ENCODE measurements at regions not wholly inside any gene's neighbourhood (a gene's known extent, or its start where the extent isn't known, plus 50 kb on each side); places are given as distances from the start of the nearest gene placed in this dataset.
"Not testable (repeated sequence)": the region's sequence is repeated elsewhere in the genome, so short reads cannot be mapped to it uniquely, and the experiment has no call there.

DNA sequence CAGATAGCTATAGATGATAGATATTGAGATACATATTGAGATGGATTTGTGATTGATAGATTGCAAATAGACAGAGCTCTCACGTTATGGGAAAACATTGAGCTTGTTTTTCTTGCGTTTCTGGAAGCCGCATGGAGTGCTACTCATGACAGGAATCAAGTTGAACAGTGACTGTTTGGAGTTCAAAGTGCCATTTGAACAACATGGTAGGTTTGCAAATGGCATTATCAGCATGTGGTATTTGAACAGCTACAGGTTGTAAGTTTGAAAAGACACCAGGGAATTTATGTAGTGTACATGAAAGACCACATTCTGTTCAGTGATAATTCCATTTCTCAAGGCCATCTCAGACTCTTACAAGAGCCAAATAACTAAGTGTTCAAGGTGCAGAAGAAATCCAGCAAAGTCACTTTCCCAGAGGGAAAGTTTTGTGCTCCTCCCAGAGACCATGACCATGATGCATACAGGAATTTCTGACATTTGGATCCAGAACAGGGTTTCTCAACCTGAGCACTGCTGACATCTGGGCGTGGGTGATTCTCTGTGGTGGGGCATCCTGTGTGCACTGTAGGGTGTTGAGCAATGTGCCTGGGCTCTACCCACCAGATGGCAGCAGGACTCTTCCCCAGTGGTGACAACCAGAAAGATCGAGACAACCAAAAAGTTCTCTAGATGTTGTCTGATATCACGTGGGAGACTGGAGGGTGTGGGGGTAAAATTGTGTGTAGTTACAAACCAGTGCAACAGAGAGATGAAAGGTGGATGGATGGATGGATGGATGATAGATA is 399.1 kb upstream of the AMELY start:
- DNase-seq (ENCODE audit: low read depth): peak; percentile 3

DNA sequence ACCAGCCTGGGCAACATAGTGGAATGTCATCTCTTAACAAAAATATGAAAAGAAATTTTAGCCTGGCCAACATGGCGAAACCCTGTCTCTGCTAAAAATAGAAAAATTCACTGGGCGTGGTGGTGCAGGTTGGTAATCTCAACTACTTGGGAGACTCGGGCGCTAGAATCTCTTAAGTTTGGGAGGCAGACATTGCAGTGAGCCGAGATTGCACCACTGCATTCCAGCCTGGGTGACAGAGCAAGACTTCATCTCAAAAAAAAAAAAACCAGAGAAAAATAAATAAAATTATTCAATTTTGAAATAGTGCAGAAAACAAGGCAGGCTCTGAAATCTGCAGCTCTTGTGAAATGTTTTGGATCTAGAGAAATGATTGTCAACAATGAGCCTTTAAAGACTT is 397.3 kb upstream of the AMELY start:
- no peak for DNase-seq (ENCODE audit: low read depth)

DNA sequence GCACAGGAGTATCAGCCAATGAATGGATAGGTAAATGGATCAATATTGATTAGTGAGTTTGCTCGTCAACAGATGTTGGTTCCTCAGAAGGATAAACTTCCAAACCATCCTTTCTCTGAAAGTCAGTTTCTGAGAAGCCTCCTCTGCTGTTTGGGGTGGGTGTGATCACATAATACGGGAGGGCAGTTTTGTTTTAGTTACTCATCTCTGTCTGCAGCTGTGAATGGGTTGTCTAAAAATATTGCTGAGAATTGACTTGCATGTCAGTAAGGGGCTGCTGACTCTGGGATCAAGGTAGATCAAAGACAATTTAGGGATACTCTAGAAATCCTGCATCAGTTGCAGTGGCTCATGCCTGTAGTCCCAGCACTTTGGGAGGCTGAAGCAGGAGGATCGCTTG is 390.8 kb upstream of the AMELY start:
- no peak for DNase-seq (ENCODE audit: low read depth)

DNA sequence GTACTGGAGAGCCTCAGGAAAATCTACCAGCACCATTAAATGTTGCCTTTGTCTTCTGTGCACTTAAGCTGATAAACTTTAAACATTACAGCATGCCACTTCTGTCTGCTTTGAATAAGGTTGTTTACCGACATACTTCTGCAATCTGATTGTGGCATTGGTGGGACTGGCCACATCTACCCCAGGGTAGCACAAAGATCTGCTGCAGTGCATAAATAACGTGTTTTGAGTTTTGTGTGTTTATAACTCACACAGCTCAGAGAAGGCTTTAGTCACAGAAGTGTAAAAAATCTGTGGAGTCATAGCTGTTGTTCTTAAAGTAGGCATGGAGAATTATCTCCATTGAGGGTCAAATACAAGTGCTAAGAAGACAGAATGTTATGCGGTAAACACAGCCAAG is 388.4 kb upstream of the AMELY start:
- no peak for DNase-seq (ENCODE audit: low read depth)

DNA sequence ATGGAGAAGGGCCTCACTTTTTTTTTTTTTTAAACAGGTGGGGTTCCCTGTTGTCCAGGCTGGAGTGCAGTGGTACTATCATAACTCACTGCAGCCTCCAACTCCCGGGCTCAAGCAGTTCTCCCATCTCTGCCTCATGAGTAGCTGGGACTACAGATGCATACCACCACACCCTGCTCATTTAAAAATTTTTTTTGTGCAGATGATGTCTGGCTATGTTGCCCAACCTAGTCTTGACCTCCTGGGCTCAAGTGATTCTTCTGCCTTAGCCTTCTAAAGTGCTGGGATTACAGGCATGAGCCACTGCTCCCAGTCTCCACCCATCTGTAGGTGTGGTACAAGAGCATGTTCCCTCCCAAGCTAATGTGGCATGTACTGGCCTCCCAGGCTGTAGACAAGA is 380.6 kb upstream of the AMELY start:
- no peak for DNase-seq (ENCODE audit: low read depth)

DNA sequence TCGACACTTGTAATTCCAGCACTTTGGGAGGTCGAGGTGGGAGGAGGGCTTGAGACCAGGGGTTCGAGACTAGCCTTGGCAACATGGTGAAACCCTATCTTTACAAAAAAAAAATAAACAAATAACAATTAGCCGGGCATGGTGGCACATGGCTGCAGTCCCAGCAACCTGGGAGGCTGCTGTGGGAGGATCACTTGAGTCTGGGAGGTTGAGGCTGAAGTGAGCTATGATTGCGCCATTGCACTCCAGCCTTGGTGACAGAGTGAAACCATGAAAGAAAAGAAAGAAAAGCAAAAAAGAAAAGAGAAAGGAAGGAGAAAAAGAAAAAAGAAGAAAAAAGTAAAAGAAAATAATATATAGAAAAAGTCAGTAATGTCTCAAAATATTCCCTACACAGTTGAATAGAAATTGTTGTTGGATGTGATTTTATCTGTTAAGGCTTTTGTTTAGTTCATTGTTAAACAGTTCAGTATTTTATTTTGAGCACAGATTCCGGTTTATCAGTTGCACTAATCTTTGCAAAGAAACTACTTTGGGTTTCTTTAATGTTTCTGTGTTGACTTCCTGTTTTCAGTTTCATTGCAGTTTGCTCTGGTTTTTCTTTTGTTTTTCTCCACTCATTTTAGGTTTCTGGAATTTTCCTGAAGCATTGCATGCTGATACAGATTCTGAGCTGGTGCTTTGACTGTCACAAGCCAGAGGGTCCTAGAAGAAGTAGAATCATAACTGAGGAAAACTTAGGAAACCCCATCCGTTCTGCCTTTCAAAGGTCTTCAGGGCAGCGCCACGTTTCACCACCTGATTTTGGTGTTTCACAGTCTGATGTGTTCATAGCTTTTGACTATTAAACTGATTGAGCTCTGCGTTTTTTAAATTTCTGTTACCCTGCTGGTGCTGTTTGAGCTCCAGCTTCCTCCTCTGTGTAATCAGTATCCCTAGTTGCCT is 378.6 kb upstream of the AMELY start:
- no peak for DNase-seq (ENCODE audit: low read depth)

DNA sequence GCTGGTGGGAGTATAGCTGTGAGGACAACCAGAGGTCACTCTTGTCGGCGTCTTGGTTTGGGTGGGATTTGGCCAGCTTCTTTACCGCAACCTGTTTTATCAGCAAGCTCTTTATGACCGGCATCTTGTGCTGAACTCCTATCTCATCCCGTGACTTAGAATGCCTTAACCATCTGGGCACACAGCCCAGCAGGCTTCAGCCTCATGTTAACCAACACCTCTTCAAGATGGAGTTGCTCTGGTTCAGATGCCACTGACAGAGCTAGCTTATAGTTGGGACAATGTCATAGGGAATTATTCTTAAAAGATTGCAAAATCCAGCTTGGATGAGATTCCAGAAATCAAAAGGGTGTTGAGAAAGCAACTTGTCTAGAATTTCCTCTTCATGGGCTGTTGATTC is 377.1 kb upstream of the AMELY start:
- peak; percentile 19 for DNase-seq (ENCODE audit: low read depth)

DNA sequence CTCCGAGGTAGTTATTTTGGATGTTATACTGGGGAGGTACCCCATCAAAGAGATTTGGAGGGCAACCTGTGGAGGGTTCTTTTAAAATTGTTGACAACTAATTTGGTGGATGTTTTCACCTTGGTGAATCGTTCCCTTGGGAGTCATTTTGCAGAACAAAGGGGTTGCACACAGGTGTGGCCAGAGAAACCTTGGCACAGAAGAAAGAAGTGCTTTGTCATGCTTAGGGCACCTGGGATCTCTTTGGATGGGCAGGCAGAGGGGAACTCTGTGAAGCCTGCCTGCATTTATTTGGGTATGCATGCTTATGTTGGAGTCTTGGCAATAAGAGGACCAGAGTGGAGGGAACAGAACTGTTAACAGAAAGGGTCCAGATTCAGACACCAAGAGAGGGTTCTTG is 376.4 kb upstream of the AMELY start:
- not testable (repeated sequence) for DNase-seq (ENCODE audit: low read depth)

DNA sequence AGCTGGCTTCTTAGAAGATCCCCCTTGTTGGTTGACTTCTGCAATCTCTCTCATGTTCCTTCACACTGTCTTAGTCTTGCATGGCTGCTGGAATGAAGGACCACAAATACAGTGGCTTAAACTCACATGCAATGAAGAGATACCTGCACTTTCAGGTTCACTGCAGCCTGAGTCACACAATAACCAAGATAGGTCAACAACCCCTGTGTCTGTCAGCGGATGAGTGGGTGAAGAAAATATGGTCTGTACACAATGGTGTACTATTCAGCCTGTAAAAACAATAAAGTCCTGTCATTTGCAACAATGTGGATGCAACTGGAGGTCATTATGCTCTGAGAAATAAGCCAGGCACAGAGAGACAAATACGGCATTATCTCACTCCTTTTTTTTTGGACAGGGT is 373.8 kb upstream of the AMELY start:
- DNase-seq (ENCODE audit: low read depth): peak; percentile 60

DNA sequence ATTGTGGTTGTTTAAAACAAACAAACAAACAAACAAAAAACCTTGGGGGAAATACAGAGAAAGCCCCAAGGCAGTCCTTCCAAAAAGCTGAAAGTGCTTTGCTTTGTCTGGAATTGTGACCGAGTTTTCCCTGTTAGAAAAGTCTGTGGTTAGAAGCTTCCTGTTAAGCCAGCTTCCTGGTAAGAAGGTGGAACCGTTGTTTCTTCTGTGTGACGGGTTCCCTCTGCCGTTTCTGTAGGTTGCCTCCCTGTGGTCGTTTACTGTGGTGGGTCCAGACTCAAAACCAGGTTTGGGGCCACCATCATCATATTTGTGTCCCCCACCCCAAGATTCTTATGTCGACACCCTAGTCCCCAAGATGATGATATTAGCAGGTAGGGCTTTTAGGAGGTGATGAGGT is 371.4 kb upstream of the AMELY start:
- no peak for DNase-seq (ENCODE audit: low read depth)

DNA sequence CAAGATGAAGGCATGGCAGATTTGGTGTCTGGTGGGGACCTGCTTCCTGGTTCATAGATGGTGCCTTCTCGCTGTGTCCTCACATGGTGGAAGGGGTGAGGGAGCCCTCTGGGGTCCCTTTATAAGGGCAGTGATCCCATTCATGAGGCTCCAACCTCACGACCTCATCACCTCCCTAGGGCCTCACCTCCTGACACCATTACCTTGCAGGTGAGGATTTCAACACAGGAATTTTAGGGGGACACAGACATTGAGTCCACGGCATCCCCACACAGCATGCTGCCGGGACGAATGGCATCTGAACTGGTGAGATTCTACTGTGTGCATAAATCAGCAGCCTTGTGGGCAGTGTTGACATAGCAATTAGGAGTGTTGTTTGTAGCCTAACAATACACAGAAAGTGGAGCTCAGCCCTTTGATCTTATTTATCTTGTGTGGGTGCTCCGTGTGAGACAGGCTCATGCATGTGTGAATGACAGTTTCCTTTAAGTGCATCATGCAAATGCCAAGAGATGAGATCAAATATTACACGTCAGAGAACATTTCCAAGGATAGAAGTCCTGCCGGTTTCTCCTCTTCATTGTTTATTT is 368.7 kb upstream of the AMELY start:
- not testable (repeated sequence) for DNase-seq (ENCODE audit: low read depth)

DNA sequence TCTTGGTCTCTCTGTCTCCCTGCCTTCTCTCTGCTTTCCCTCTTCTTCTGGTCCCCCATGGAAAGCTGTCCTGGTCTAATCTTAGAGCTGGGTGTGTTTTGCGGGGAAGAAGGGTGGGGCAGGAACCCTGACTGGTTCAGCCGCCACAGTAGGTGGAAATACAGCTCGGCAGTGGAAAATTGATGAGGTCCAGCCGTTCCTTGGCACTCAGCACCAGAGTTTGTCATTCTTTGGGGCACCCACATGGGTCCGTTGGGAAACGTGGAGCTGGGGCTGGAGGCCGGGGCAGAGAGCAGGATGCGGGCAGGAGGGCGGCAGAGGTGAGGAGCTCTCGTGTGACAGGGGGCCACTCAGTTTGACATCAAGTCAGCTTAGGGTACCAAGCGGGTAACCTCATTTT is 364.2 kb upstream of the AMELY start:
- no peak for DNase-seq (ENCODE audit: low read depth)

DNA sequence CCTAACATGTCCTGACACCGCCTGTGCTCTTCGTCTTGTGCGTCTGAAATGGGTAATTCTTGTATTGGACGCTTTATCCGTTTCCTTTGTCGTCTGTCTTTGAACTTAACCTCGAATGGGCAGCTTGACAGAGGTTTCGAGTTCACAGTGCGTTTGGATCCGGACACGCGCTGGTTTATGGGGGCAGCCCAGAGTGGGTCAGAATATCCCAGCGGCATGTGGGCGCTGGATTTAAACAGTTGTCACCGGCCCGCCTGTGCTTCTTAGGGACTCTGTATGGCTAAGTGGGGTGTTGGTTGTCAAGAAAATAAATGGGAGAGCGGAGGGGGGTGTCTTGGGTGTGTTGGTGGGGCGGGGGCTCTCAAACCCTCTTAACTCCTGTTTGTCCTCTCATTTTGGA is 363.5 kb upstream of the AMELY start:
- DNase-seq (ENCODE audit: low read depth): no peak

DNA sequence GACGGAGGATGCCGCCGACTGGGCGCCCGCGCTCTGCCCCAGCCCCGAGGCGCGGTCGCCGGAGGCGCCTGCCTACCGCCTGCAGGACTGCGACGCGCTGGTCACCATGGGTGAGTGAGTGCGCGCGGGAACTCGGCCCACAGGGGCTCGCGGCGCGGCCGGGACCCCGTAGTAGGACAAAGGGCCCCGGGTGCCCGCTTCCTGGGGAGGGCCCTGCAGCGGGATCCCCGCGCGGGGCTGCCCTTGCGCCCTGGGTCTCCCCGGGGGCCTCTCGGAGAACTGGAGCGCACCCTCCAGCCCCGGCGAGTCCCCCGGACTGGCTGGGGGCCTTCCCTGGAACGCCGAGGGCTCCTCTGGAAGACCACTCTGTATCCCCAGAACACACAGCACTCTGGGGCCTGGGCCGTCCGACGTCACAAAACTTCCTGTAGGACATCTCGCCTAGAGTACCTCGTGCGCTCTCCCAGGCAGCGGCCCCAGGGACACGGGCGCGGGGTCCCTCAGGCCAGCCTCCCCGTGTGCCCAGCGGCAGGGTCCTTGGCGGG is 362.9 kb upstream of the AMELY start:
- DNase-seq (ENCODE audit: low read depth): no peak

DNA sequence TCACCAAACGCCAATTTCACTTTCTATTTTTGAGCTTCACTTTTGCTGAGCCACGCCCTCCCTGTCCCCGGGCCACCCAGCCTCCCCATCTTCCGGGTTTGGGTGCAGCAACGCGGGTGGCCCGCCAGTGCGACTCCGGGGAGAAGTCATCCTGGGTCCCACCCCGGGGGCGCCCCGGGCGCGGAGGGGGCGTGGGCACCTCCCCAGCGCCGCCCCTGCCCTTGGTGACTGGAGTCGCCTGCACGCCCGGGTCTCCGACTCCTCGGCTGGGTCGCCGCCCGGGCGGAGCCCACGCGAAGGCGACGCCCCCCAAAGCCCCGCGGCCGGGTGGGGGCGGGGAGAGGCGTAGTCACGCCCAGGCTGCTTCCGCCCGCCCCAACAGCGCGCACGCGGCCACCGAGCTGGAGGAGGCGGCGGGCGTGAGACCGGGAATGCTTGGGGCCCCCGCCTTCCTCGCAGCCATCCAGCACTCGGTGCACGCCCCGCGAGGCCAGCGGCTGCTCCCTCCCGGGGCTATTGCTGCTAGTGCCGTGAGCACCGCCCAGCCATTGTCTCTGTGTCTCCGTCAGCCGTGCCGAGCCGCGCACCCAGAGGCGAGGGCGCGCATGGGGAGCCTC is 362.1 kb upstream of the AMELY start:
- DNase-seq (ENCODE audit: low read depth): no peak

DNA sequence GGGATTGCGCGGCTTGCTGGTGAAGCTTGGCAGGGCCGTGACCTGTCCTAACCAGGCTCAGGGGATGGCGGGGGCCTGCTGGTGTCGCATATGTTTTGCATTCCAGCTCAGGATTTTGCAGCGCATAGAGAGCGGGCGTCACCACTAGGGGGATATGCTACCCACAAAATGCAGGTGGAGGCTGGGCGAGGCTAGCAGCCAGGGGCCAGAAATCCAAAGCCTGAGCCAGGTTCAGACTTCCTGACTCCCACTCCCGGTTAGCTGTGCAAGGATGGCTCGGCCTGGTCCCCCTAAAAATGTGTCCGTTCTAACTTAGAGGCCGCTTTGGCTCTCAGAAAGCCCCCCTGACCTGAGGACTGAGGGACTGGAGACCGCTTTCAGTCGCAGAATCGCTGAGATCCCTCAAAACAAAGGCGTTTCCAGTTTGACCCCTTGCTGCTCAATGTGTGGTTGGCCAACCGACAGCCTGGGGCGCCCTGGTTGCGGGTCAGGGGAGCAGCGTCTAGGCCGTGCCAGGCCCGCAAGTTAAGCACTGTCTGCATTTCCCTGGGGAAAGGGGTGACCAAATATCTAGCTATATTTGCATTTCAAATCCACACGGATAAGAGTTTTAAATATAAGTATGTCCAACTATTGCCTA is 361.1 kb upstream of the AMELY start:
- peak; percentile 25 for DNase-seq (ENCODE audit: low read depth)

DNA sequence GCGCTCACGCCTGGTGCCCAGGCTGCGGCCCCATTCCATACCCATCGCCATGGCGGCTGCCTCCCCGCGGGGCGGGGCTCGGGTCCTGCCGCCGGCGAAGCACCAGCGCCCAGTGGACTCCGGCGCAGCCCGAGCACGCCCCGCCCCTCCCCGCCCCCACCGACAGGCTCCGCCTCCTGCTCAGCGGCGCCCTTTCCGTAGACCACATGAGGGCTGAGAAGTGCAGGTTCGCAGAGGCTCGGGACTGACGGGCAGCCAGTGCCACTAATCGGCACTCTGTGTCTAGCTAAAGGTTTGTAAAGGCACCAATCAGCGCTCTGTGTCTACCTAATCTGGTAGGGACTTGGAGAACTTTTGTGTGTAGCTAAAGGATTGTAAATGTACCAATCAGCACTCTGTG is 352.2 kb upstream of the AMELY start:
- no peak for DNase-seq (ENCODE audit: low read depth)

DNA sequence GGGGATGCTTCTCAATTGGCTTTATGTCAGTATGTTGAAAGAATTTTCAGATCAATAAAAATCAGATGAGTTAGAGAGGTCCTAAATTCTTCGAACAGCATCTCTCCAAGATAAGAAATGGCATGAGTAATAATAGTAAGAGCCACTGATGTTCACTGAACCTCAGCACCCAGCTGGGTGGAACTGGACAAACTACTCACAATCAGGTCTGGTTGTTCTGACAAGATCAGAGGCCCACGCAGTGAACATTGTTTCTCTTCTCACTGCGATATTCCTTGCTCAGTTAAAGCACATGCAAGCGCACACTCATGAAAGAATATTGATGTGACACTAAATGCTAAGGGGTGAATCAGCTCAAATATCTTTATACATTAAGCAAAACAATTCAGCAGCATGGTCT is 351.0 kb upstream of the AMELY start:
- DNase-seq (ENCODE audit: low read depth): no peak

DNA sequence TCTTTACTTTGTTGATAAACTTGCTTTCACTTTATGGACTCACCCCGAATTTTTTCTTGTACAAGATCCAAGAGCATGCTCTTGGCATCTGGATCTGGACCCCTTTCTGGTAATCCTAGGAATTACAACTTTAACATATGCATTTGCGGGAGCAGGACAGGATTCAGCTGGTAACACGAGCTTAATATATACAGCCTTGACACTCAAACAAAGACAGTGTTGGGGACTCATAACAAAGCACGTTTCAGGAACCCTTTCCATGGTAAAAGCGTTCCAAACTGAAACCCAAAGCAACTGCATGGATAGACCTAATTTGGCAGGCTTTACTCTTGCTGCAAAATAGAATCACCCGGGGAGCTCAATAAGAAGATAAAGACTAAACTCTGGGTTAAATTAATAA is 349.7 kb upstream of the AMELY start:
- no peak for DNase-seq (ENCODE audit: low read depth)

DNA sequence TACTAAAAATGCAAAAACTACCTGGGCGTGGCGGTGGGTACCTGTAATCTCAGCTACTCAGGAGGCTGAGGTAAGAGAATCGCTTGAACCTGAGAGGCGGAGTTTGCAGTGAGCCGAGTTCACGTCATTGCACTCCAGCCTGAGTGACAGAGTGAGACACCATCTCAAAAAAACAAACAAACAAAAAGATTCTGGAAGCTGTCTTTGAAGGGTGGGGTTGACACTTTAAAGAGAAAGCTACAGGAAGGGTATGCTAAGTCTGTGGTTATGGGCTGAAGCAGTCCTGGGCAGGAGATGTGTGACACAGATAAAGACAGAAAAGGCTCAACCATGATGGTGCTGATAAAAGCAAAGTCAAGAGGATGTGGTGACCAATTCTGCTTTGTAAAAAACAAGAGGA is 328.5 kb upstream of the AMELY start:
- DNase-seq (ENCODE audit: low read depth): no peak

DNA sequence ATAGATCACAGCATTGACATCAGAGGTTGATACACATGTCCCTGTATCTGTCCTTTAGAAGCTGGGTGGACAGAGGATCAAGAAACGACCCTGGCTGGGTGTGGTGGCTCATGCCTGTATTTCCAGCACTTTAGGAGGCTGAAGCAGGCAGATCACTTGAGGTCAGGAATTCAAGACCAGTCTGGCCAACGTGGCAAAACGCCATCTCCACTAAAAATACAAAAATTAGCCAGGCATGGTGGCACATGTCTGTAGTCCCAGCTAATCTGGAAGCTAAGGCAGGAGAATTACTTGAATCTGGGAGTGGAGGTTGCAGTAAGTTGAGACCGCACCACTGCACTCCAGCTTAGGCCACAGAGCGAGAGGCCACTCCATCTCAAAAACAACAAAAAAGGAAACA is 300.4 kb upstream of the AMELY start:
- no peak for DNase-seq (ENCODE audit: low read depth)

DNA sequence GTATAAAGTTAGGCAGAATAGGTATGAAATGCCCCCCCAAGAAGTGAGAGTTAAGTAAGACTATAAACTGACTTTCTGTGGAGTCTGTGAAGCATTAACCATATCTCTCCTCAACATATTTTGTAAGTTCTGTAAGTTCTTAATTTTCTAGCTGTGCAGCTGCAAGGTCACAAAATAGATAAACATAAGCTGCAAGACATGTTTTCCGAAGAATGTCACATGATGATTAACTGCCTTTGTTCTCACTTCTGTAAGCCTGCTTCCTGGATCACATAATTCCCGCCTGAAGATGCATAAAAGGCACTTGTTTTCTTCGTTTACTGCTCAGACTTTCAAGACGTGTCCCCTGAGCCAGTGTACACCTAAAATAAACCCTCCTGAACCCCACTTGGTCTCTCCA is 292.9 kb upstream of the AMELY start:
- DNase-seq (ENCODE audit: low read depth): no peak
